CD4-positive, alpha-beta T cell treated with Interleukin-4 for 1 hour (primary cell): ENCODE measurements at regions not wholly inside any gene's neighbourhood (a gene's known extent, or its start where the extent isn't known, plus 50 kb on each side); places are given as distances from the start of the nearest gene placed in this dataset.

Experiments
- DNase-seq, 2 donors: peaks; one replicate each; pipeline ENCODE4 v3.0.0-alpha.2; 2020 to 2022

- DNase-seq = no peak
Measured at GRCh38 chr12:107283652-107284051, 190.3 kb upstream of the CRY1 start.

- no peak for DNase-seq
Measured at GRCh38 chr12:107284692-107285091, 191.3 kb upstream of the CRY1 start.

- peak in 1 of 2 donors; percentile 19 for DNase-seq
Measured at GRCh38 chr12:107287436-107288413, 194.4 kb upstream of the CRY1 start.

GRCh38 chr12:107288414-107289127 lies 195.2 kb upstream of the CRY1 start:
- DNase-seq = no peak

GRCh38 chr12:107291018-107291417 lies 197.7 kb upstream of the CRY1 start:
- DNase-seq = no peak

- no peak for DNase-seq
Measured at GRCh38 chr12:107296681-107297089, 203.3 kb upstream of the CRY1 start.

- no peak for DNase-seq
Measured at GRCh38 chr12:107302649-107303341, 209.4 kb upstream of the CRY1 start.

GRCh38 chr12:107304588-107305532 lies 211.5 kb upstream of the CRY1 start:
- DNase-seq = no peak

- DNase-seq = no peak
Measured at GRCh38 chr12:107306141-107306659, 212.9 kb upstream of the CRY1 start.

- no peak for DNase-seq
Measured at GRCh38 chr12:107308310-107308709, 215.0 kb upstream of the CRY1 start.

- DNase-seq = peak in 1 of 2 donors; percentile 42
Measured at GRCh38 chr12:107309020-107309419, 215.7 kb upstream of the CRY1 start.

- DNase-seq = no peak
Measured at GRCh38 chr12:107310621-107311020, 217.3 kb upstream of the CRY1 start.

GRCh38 chr12:107311682-107312081 lies 218.3 kb upstream of the CRY1 start:
- DNase-seq = no peak

- peak; percentile 86 to 88 for DNase-seq
Measured at GRCh38 chr12:107317751-107318555, 224.6 kb upstream of the CRY1 start.

- DNase-seq = no peak
Measured at GRCh38 chr12:107318556-107318805, 225.1 kb upstream of the CRY1 start.

GRCh38 chr12:107318806-107319532 lies 225.6 kb upstream of the CRY1 start:
- peak in 1 of 2 donors; percentile 17 for DNase-seq

GRCh38 chr12:107319533-107320032 lies 226.2 kb upstream of the CRY1 start:
- peak in 1 of 2 donors; percentile 22 for DNase-seq

GRCh38 chr12:107320033-107320928 lies 226.9 kb upstream of the CRY1 start:
- DNase-seq = peak; percentile 72
